ENCODE measurements at regions not wholly inside any gene's neighbourhood (a gene's known extent, or its start where the extent isn't known, plus 50 kb on each side); places are given as distances from the start of the nearest gene placed in this dataset.
A peak's percentile ranks its signal among the peaks of the same experiment; 100 is the strongest.

DNA sequence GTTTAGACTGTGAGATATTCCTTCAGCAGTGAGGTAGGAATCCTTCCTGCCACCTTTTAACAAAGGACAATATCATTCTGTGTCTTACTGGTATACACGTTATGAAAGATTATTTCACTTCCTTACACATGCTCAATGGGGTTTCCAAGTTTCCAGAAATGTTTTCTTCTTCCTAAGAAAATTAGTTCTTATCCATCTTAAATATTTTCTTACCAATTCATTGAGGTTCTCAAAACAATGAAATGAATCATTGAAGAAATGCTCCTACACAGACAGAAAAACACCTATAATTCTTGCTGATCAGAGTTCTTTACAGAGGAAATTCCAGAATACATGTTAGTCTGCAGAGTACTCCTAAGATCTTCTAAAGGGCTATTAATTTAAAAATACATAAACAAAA, 51.4 kb upstream of the SEC61G start:
- Histone ChIP-seq H3K27ac (ENCODE audit: low read length) (no peak overlapping the region), H3K4me2 (ENCODE audit: low read length) (no peak overlapping the region)

GRCh38 chr7:54811041-54811845, 52.2 kb upstream of the SEC61G start:
- no peaks in the 10 kb centered on the region for H3K9me3 ChIP-seq (ENCODE audit: insufficient read depth, low read length)
- peaks cover 8% of the 10 kb centered on the region for H3K4me1 ChIP-seq (ENCODE audit: low read length)
- no peaks in the 10 kb centered on the region for H4K20me1 ChIP-seq (ENCODE audit: insufficient read depth, low read length)
- 0 out of 2 replicates have a peak overlapping the region, but pooled peaks have one; percentile 1 for H3K4me2 ChIP-seq (ENCODE audit: low read length)
- 0 out of 2 replicates have a peak, but pooled peaks cover 3% of the 10 kb centered on the region for H3K27me3 ChIP-seq (ENCODE audit: low read depth, low read length)
- H3K36me3 ChIP-seq (replicated peaks; ENCODE audit: low read depth, low read length) = no peaks in the 10 kb centered on the region
- no peaks in the 10 kb centered on the region for H3K79me2 ChIP-seq (ENCODE audit: low read length)
- no peak overlapping the region for H3K9ac ChIP-seq (ENCODE audit: low read length)
- no peak overlapping the region for H3K4me3 ChIP-seq (ENCODE audit: low read length)
- H2AFZ ChIP-seq (ENCODE audit: low read depth, low read length) = no peak overlapping the region; the same call in 1 of the 2 replicates
- no peak overlapping the region for H3K27ac ChIP-seq (ENCODE audit: low read length)
- no peak for TF ChIP-seq EZH2phosphoT487 (IDR thresholded peaks at IDR 0.05; ENCODE audit: low read depth)
- TF ChIP-seq, protein P1, sequence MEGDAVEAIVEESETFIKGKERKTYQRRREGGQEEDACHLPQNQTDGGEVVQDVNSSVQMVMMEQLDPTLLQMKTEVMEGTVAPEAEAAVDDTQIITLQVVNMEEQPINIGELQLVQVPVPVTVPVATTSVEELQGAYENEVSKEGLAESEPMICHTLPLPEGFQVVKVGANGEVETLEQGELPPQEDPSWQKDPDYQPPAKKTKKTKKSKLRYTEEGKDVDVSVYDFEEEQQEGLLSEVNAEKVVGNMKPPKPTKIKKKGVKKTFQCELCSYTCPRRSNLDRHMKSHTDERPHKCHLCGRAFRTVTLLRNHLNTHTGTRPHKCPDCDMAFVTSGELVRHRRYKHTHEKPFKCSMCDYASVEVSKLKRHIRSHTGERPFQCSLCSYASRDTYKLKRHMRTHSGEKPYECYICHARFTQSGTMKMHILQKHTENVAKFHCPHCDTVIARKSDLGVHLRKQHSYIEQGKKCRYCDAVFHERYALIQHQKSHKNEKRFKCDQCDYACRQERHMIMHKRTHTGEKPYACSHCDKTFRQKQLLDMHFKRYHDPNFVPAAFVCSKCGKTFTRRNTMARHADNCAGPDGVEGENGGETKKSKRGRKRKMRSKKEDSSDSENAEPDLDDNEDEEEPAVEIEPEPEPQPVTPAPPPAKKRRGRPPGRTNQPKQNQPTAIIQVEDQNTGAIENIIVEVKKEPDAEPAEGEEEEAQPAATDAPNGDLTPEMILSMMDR (IDR thresholded peaks at IDR 0.05; ENCODE audit: low read depth, low read length) = no peak

More for the DNA sequence above, 51.4 kb upstream of the SEC61G start:
- Histone ChIP-seq H2AFZ (ENCODE audit: low read depth, low read length) (no peak overlapping the region), H3K4me3 (ENCODE audit: low read length) (no peak overlapping the region), H3K36me3 (replicated peaks; ENCODE audit: low read depth, low read length) (no peaks in the 10 kb centered on the region), H3K9me3 (ENCODE audit: insufficient read depth, low read length) (no peaks in the 10 kb centered on the region), H4K20me1 (ENCODE audit: insufficient read depth, low read length) (no peaks in the 10 kb centered on the region), H3K9ac (ENCODE audit: low read length) (no peak overlapping the region), H3K27me3 (ENCODE audit: low read depth, low read length) (0 out of 2 replicates have a peak, but pooled peaks cover 3% of the 10 kb centered on the region), H3K79me2 (ENCODE audit: low read length) (no peaks in the 10 kb centered on the region), H3K4me1 (ENCODE audit: low read length) (peaks cover 8% of the 10 kb centered on the region)
- TF ChIP-seq, protein P1 (IDR thresholded peaks at IDR 0.05; ENCODE audit: low read depth, low read length) = no peak
- no peak for TF ChIP-seq EZH2phosphoT487 (IDR thresholded peaks at IDR 0.05; ENCODE audit: low read depth)

GRCh38 chr7:54811846-54812254, 52.8 kb upstream of the SEC61G start:
- Histone ChIP-seq H3K27ac (ENCODE audit: low read length) (no peak overlapping the region), H3K4me2 (ENCODE audit: low read length) (no peak overlapping the region), H4K20me1 (ENCODE audit: insufficient read depth, low read length) (no peaks in the 10 kb centered on the region), H3K9me3 (ENCODE audit: insufficient read depth, low read length) (no peaks in the 10 kb centered on the region), H3K4me3 (ENCODE audit: low read length) (no peak overlapping the region), H3K36me3 (replicated peaks; ENCODE audit: low read depth, low read length) (no peaks in the 10 kb centered on the region), H2AFZ (ENCODE audit: low read depth, low read length) (no peak overlapping the region), H3K79me2 (ENCODE audit: low read length) (no peaks in the 10 kb centered on the region), H3K9ac (ENCODE audit: low read length) (no peak overlapping the region), H3K27me3 (ENCODE audit: low read depth, low read length) (0 out of 2 replicates have a peak, but pooled peaks cover 3% of the 10 kb centered on the region), H3K4me1 (ENCODE audit: low read length) (peaks cover 8% of the 10 kb centered on the region)
- TF ChIP-seq, protein P1 (IDR thresholded peaks at IDR 0.05; ENCODE audit: low read depth, low read length) = no peak

GRCh38 chr7:54812756-54813322, 53.8 kb upstream of the SEC61G start:
- no peak for TF ChIP-seq EZH2phosphoT487 (IDR thresholded peaks at IDR 0.05; ENCODE audit: low read depth)
- TF ChIP-seq, protein P1 (IDR thresholded peaks at IDR 0.05; ENCODE audit: low read depth, low read length) = no peak

More at GRCh38 chr7:54812756-54813322, 53.8 kb upstream of the SEC61G start:
- Histone ChIP-seq H3K9me3 (ENCODE audit: insufficient read depth, low read length) (no peaks in the 10 kb centered on the region), H4K20me1 (ENCODE audit: insufficient read depth, low read length) (no peaks in the 10 kb centered on the region), H2AFZ (ENCODE audit: low read depth, low read length) (no peak overlapping the region), H3K9ac (ENCODE audit: low read length) (no peak overlapping the region), H3K27ac (ENCODE audit: low read length) (no peak overlapping the region), H3K4me3 (ENCODE audit: low read length) (no peak overlapping the region), H3K27me3 (ENCODE audit: low read depth, low read length) (peaks cover 4% of the 10 kb centered on the region; the same call in 1 of the 2 replicates), H3K79me2 (ENCODE audit: low read length) (no peaks in the 10 kb centered on the region), H3K4me1 (ENCODE audit: low read length) (peaks cover 18% of the 10 kb centered on the region), H3K36me3 (replicated peaks; ENCODE audit: low read depth, low read length) (no peaks in the 10 kb centered on the region), H3K4me2 (ENCODE audit: low read length) (no peak overlapping the region)
